Neural cell (in vitro differentiated cells): ENCODE measurements at regions not wholly inside any gene's neighbourhood (a gene's known extent, or its start where the extent isn't known, plus 50 kb on each side); places are given as distances from the start of the nearest gene placed in this dataset.

Experiments used
- H2AFZ ChIP-seq: fragments of 200-600, 300-800 bp; sonication (generic), shearing (Covaris generic); 2 replicates; pipeline ENCODE4 v1.6.0; 2014; ENCODE audit warnings: low read depth, mild to moderate bottlenecking, antibody characterized with exemption, low read length, moderate library complexity
- H3F3A ChIP-seq: fragments of 200-600 bp; shearing (Covaris generic); 2 replicates; pipeline ENCODE4 v1.6.1; 2016; ENCODE audit warnings: mild to moderate bottlenecking, moderate library complexity, mixed read lengths, antibody characterized with exemption, low read length; ENCODE audit not compliant: insufficient read depth, poor library complexity, severe bottlenecking
- H3K27ac ChIP-seq: fragments of 200-600, 300-800 bp; sonication (generic), shearing (Covaris generic); 2 replicates; pipeline ENCODE4 v1.5.1; 2014; ENCODE audit warnings: mild to moderate bottlenecking, low read length, moderate library complexity
- H3K27me3 ChIP-seq: fragments of 300-800, 200-600 bp; sonication (generic), shearing (Covaris generic); 2 replicates; pipeline ENCODE4 v1.6.0; 2014; ENCODE audit warnings: mild to moderate bottlenecking, low read depth, low read length, moderate library complexity; ENCODE audit not compliant: insufficient read depth
- H3K36me3 ChIP-seq: fragments of 300-800, 200-600 bp; sonication (generic), shearing (Covaris generic); 2 replicates; pipeline ENCODE4 v1.5.1; 2014; ENCODE audit warnings: mild to moderate bottlenecking, antibody characterized with exemption, low read length, moderate library complexity; ENCODE audit not compliant: insufficient read depth
- H3K4me2 ChIP-seq: fragments of 300-800, 200-600 bp; sonication (generic), shearing (Covaris generic); 2 replicates; pipeline ENCODE4 v1.6.0; 2014; ENCODE audit warnings: mild to moderate bottlenecking, low read length
- H3K4me3 ChIP-seq: fragments of 300-800, 200-600 bp; sonication (generic), shearing (Covaris generic); 2 replicates; pipeline ENCODE4 v1.5.1; 2014; ENCODE audit warnings: mild to moderate bottlenecking, low read length, moderate library complexity
- H3K79me2 ChIP-seq: fragments of 200-600 bp; shearing (Covaris generic); replicated peaks from 2 replicates; pipeline ENCODE4 v1.6.0; 2014; ENCODE audit warnings: mild to moderate bottlenecking, low read length, moderate library complexity; ENCODE audit not compliant: insufficient read depth
- H3K9ac ChIP-seq: fragments of 300-800, 200-600 bp; sonication (generic), shearing (Covaris generic); 2 replicates; pipeline ENCODE4 v1.6.1; 2016; ENCODE audit warnings: mild to moderate bottlenecking, low read length, mixed read lengths
- H3K9me2 ChIP-seq: fragments of 200-600 bp; shearing (Covaris generic); 2 replicates; pipeline ENCODE4 v1.6.1; 2016; ENCODE audit warnings: mild to moderate bottlenecking, low read length, mixed read lengths; ENCODE audit not compliant: insufficient read depth
- H3K9me3 ChIP-seq: fragments of 200-600, 300-800 bp; sonication (generic), shearing (Covaris generic); 2 replicates; pipeline ENCODE4 v1.6.1; 2016; ENCODE audit warnings: mild to moderate bottlenecking, mixed run types, low read length, moderate library complexity, mixed read lengths
- H4K20me1 ChIP-seq: fragments of 200-600 bp; shearing (Covaris generic); 2 replicates; pipeline ENCODE4 v1.6.1; 2016; ENCODE audit warnings: mild to moderate bottlenecking, mixed run types; ENCODE audit not compliant: insufficient read depth
- EP300 ChIP-seq: fragments of 450-650 bp; conservative IDR thresholded peaks from 2 replicates; pipeline ENCODE4 v1.6.1; 2014; ENCODE audit warnings: antibody characterized with exemption, mild to moderate bottlenecking, moderate library complexity; ENCODE audit not compliant: poor library complexity, severe bottlenecking
- EZH2 ChIP-seq: fragments of 200-600, 300-800 bp; shearing (Covaris generic), sonication (generic); IDR thresholded peaks from 2 replicates; pipeline ENCODE4 v1.6.1; 2014; ENCODE audit warnings: antibody characterized with exemption, low read length, borderline replicate concordance, mild to moderate bottlenecking; ENCODE audit not compliant: insufficient read depth, poor library complexity, severe bottlenecking
- MXI1 ChIP-seq: fragments of 450-650 bp; conservative IDR thresholded peaks from 2 replicates; pipeline ENCODE4 v1.6.1; 2014; ENCODE audit warnings: antibody characterized with exemption, mild to moderate bottlenecking; ENCODE audit not compliant: poor library complexity, severe bottlenecking
- POLR2AphosphoS5 ChIP-seq: IDR thresholded peaks from 2 replicates; pipeline ENCODE4 v1.6.1; 2012
- RAD21 ChIP-seq: fragments of 450-650 bp; conservative IDR thresholded peaks from 2 replicates; pipeline ENCODE4 v1.6.1; 2014; ENCODE audit warnings: antibody characterized with exemption, mild to moderate bottlenecking, moderate library complexity
- TAF1 ChIP-seq: IDR thresholded peaks from 2 replicates; pipeline ENCODE4 v1.6.1; 2012; ENCODE audit warnings: low read depth
- TF ChIP-seq, protein P1 (sequence below): fragments of 450-650 bp; IDR thresholded peaks from 2 replicates; pipeline ENCODE4 v1.5.1; 2014; ENCODE audit warnings: antibody characterized with exemption, mild to moderate bottlenecking, moderate library complexity; ENCODE audit not compliant: poor library complexity, severe bottlenecking
- TF ChIP-seq, protein P2 (sequence below): IDR thresholded peaks from 2 replicates; pipeline ENCODE4 v1.6.1; 2012; ENCODE audit warnings: borderline replicate concordance

DNA sequence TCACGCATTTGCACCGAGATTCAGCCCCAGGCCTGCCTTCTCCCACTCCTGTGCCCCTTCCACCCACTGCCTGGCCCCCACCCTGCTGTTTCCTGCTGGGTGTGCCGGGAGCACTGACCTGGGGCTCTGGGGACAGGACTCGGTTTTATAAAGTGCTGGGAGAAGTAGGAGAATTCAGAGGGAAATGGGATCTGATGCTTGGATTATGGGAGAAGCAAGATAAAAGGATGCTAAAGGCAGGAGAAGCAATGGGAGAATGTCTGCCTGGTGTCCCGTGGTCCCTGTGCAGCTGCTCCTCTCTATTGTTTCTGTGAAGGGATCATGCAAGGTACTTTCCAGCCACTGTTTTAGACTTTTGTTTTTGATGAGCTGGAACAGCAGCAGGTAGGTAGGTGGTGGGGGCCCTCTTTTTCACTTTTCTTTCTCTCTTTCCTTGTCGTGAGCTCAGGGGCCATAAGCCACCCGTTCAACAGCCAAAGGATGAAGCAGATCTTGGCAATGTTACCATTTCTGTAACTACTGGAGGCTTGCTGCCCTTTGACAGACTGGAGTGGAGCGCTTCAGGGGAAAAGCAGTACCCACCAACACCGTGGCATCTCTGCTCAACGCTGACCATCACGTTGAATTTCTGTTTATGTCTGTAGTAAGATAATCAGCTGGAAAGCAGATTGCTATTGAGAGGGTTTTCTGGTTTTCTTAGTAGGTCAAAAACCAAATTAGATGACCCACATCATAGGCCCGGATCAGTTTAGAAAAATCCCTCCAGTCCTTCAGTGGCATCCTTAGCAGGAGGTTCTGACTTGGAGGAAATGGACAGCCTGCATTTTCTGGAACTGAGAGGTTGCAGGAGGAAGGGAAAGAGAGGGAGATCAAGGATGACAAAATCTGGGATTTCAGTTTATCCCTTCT lies 63.8 kb upstream of the ENPP6 start:
- H3K36me3 ChIP-seq, result no peaks in the 10 kb centered on the region
- TF ChIP-seq EP300 (no peak), MXI1 (no peak), POLR2AphosphoS5 (no peak), EZH2 (no peak)
- TF ChIP-seq, protein P1, sequence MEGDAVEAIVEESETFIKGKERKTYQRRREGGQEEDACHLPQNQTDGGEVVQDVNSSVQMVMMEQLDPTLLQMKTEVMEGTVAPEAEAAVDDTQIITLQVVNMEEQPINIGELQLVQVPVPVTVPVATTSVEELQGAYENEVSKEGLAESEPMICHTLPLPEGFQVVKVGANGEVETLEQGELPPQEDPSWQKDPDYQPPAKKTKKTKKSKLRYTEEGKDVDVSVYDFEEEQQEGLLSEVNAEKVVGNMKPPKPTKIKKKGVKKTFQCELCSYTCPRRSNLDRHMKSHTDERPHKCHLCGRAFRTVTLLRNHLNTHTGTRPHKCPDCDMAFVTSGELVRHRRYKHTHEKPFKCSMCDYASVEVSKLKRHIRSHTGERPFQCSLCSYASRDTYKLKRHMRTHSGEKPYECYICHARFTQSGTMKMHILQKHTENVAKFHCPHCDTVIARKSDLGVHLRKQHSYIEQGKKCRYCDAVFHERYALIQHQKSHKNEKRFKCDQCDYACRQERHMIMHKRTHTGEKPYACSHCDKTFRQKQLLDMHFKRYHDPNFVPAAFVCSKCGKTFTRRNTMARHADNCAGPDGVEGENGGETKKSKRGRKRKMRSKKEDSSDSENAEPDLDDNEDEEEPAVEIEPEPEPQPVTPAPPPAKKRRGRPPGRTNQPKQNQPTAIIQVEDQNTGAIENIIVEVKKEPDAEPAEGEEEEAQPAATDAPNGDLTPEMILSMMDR, result no peak
- TF ChIP-seq, protein P2, sequence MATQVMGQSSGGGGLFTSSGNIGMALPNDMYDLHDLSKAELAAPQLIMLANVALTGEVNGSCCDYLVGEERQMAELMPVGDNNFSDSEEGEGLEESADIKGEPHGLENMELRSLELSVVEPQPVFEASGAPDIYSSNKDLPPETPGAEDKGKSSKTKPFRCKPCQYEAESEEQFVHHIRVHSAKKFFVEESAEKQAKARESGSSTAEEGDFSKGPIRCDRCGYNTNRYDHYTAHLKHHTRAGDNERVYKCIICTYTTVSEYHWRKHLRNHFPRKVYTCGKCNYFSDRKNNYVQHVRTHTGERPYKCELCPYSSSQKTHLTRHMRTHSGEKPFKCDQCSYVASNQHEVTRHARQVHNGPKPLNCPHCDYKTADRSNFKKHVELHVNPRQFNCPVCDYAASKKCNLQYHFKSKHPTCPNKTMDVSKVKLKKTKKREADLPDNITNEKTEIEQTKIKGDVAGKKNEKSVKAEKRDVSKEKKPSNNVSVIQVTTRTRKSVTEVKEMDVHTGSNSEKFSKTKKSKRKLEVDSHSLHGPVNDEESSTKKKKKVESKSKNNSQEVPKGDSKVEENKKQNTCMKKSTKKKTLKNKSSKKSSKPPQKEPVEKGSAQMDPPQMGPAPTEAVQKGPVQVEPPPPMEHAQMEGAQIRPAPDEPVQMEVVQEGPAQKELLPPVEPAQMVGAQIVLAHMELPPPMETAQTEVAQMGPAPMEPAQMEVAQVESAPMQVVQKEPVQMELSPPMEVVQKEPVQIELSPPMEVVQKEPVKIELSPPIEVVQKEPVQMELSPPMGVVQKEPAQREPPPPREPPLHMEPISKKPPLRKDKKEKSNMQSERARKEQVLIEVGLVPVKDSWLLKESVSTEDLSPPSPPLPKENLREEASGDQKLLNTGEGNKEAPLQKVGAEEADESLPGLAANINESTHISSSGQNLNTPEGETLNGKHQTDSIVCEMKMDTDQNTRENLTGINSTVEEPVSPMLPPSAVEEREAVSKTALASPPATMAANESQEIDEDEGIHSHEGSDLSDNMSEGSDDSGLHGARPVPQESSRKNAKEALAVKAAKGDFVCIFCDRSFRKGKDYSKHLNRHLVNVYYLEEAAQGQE, result no peak
- no peak overlapping the region for H3K27ac ChIP-seq

DNA sequence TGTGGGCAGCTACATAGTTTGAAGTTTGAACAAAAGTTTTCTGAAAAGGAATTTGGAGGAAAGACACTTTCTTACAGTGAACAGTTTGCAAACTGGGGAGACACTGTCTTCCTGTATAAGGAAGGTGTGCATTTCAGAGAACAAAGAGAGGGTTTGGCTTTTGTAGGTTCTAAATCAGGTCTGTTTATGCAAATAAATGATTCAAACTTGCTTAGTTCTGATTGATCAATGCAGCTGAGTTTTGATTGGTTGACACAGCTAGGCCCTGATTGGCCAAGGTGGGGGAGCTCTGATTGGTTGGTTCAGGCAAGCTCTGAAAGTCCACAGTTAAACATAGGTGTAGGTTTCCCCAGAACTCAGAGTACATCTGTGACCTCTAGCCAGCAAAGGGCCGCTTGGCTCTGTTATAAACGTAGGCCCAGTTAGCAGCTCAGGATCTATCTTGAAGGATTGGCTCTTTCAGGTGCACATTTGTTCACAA lies 63.0 kb upstream of the ENPP6 start:
- no peaks in the 10 kb centered on the region for H3K9me3 ChIP-seq
- no peaks in the 10 kb centered on the region for H3K9me2 ChIP-seq
- H4K20me1 ChIP-seq, result no peaks in the 10 kb centered on the region
- no peaks in the 10 kb centered on the region for H3K79me2 ChIP-seq
- H3K4me3 ChIP-seq, result no peak overlapping the region
- H3K36me3 ChIP-seq, result no peaks in the 10 kb centered on the region
- no peak overlapping the region for H2AFZ ChIP-seq
- TF ChIP-seq, protein P1, result no peak
- TF ChIP-seq MXI1, result no peak
- no peak for TF ChIP-seq RAD21
- no peak for TF ChIP-seq TAF1
- H3K4me2 ChIP-seq, result no peak overlapping the region
- no peak overlapping the region for H3K27ac ChIP-seq
- H3K9ac ChIP-seq, result no peak overlapping the region
- H3K27me3 ChIP-seq, result no peaks in the 10 kb centered on the region
- no peaks in the 10 kb centered on the region for H3F3A ChIP-seq

More for the DNA sequence above, 63.8 kb upstream of the ENPP6 start:
- no peaks in the 10 kb centered on the region for H3K9me2 ChIP-seq
- H3K4me2 ChIP-seq, result no peak overlapping the region
- no peak overlapping the region for H3K4me3 ChIP-seq
- H3F3A ChIP-seq, result no peaks in the 10 kb centered on the region
- no peaks in the 10 kb centered on the region for H3K79me2 ChIP-seq
- H3K27me3 ChIP-seq, result no peaks in the 10 kb centered on the region
- H3K9me3 ChIP-seq, result no peaks in the 10 kb centered on the region
- H3K9ac ChIP-seq, result no peak overlapping the region
- no peaks in the 10 kb centered on the region for H4K20me1 ChIP-seq
- no peak overlapping the region for H2AFZ ChIP-seq
